SU-DHL-6 (cell line): ENCODE measurements at regions not wholly inside any gene's neighbourhood (a gene's known extent, or its start where the extent isn't known, plus 50 kb on each side); places are given as distances from the start of the nearest gene placed in this dataset.

ENCODE experiments used
- CTCF ChIP-seq: fragments of 200-600 bp; sonication (generic); IDR thresholded peaks from one replicate; pipeline ENCODE4 v1.5.1; 2017; ENCODE audit warnings: antibody characterized with exemption, mild to moderate bottlenecking, low read length, moderate library complexity; ENCODE audit not compliant: insufficient read depth, poor library complexity, severe bottlenecking
- EZH2phosphoT487 ChIP-seq: fragments of 200-600 bp; sonication (generic), shearing (Covaris generic); conservative IDR thresholded peaks from 2 replicates; pipeline ENCODE4 v1.6.1; 2018; ENCODE audit warnings: mild to moderate bottlenecking, antibody characterized with exemption, low read length, moderate library complexity, mixed read lengths

- TF ChIP-seq CTCF (no peak), EZH2phosphoT487 (no peak)
These were observed 122.0 kb downstream of the OLFM4 start for GRCh38 chr13:53150568-53150967.
